ENCODE measurements at regions not wholly inside any gene's neighbourhood (a gene's known extent, or its start where the extent isn't known, plus 50 kb on each side); places are given as distances from the start of the nearest gene placed in this dataset.

DNA sequence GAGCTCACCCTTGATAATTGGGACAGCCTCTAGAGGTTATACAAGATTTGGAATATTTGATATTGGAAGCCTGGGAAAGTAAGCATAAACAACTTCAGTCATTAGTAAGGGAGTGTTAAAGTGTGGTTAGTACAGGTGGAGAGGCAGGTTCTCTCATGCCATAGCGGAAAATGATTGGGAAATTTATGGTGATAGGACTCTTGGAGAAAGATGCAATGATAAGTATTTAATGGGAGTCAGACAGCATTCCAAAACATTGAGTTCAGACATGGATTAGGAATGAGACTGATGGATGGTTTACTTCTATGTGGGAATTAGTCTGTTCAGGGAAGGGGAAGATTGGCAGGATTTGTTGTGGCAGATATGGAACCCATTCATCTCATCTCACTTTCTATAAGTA lies 152.7 kb downstream of the MCHR2 start:
- no peak overlapping the region for H3K27ac ChIP-seq (replicated peaks)
- no peaks in the 10 kb centered on the region for H3K4me1 ChIP-seq
- no peaks in the 10 kb centered on the region for H3K27me3 ChIP-seq (ENCODE audit: low read depth)
- no peaks in the 10 kb centered on the region for H3K36me3 ChIP-seq
- H3K9me3 ChIP-seq (replicated peaks) = no peaks in the 10 kb centered on the region
- TF ChIP-seq CTCF (IDR thresholded peaks at IDR 0.05; ENCODE audit: borderline replicate concordance) = no peak
- no peak for DNase-seq
- no peak overlapping the region for H3K4me3 ChIP-seq
- intact Hi-C loops (cut with micrococcal nuclease) = no loop called here

- TF ChIP-seq CTCF (IDR thresholded peaks at IDR 0.05; ENCODE audit: borderline replicate concordance) = no peak
- H3K9me3 ChIP-seq (replicated peaks) = no peaks in the 10 kb centered on the region
- no peak overlapping the region for H3K4me3 ChIP-seq
- no peaks in the 10 kb centered on the region for H3K4me1 ChIP-seq
- H3K27ac ChIP-seq (replicated peaks) = no peak overlapping the region
- H3K36me3 ChIP-seq = no peaks in the 10 kb centered on the region
- intact Hi-C loops (cut with micrococcal nuclease) = no loop called here
- no peak for DNase-seq
- H3K27me3 ChIP-seq (ENCODE audit: low read depth) = no peaks in the 10 kb centered on the region
Measured at GRCh38 chr6:99846006-99846405, 148.0 kb downstream of the MCHR2 start.

DNA sequence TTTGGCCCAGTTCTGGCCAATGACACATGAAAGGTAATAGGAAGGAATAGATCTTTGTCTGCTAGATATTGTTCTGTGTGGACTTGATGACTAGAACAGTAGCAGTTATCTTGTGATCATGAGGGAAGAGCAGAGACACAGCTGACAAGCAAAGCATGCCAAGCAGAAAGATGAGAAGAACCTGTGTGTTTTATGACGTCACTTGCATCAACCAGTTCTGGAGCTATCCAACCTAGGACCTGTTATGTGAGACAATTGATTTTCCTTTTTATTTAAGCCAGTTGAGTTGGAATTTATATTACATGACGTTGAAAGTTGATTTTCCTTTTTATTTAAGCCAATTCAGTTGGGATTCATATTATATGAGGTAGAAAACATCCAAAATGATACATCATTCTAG lies 143.2 kb downstream of the MCHR2 start:
- H3K9me3 ChIP-seq (replicated peaks) = no peaks in the 10 kb centered on the region
- no peak for TF ChIP-seq CTCF (IDR thresholded peaks at IDR 0.05; ENCODE audit: borderline replicate concordance)
- intact Hi-C loops (cut with micrococcal nuclease) = no loop called here

DNA sequence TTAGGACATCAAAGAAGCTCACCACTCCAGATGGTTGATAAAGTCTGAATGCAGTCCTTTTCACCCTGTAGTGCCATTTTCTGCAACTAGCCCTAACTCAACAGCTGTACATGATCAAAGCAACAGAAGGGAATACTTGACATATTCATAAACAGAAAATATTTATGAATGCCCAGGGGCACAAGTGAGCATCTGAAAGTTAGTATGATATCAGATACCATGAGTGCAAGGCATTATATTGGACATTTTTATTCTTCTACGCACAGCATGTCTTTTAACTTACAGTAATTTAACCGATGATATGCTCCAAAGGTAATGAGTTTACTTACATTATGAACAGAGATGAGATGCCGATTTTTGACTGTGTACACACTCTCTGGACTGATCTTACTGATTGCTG lies 142.0 kb downstream of the MCHR2 start:
- no peak overlapping the region for H3K27ac ChIP-seq (replicated peaks)
- H3K4me3 ChIP-seq = no peak overlapping the region
- no peaks in the 10 kb centered on the region for H3K36me3 ChIP-seq
- intact Hi-C loops (cut with micrococcal nuclease) = no loop called here
- no peaks in the 10 kb centered on the region for H3K4me1 ChIP-seq
- H3K27me3 ChIP-seq (ENCODE audit: low read depth) = peaks cover 15% of the 10 kb centered on the region
- H3K9me3 ChIP-seq (replicated peaks) = no peaks in the 10 kb centered on the region
- no peak for DNase-seq
- no peak for TF ChIP-seq CTCF (IDR thresholded peaks at IDR 0.05; ENCODE audit: borderline replicate concordance)

More for the DNA sequence above, 143.2 kb downstream of the MCHR2 start:
- no peaks in the 10 kb centered on the region for H3K36me3 ChIP-seq
- no peak for DNase-seq
- no peak overlapping the region for H3K27ac ChIP-seq (replicated peaks)
- H3K4me3 ChIP-seq = no peak overlapping the region
- no peaks in the 10 kb centered on the region for H3K4me1 ChIP-seq
- H3K27me3 ChIP-seq (ENCODE audit: low read depth) = peaks cover 15% of the 10 kb centered on the region

- Histone ChIP-seq H3K4me1 (peaks cover 3% of the 10 kb centered on the region), H3K9me3 (replicated peaks) (no peaks in the 10 kb centered on the region), H3K4me3 (no peak overlapping the region), H3K27me3 (ENCODE audit: low read depth) (peaks cover 33% of the 10 kb centered on the region), H3K36me3 (no peaks in the 10 kb centered on the region), H3K27ac (replicated peaks) (no peak overlapping the region)
- no peak for DNase-seq
- intact Hi-C loops (cut with micrococcal nuclease) = loop anchor here (10.0 kb wide), 1 partner anchor 228 kb away; no protein-coding TSS in a partner anchor
- TF ChIP-seq CTCF (IDR thresholded peaks at IDR 0.05; ENCODE audit: borderline replicate concordance) = no peak
Measured at GRCh38 chr6:99867026-99867425, 127.0 kb downstream of the MCHR2 start.

Data from left ventricle myocardium inferior (tissue), 1 donor.